SK-N-SH (cell line): ENCODE measurements at regions not wholly inside any gene's neighbourhood (a gene's known extent, or its start where the extent isn't known, plus 50 kb on each side); places are given as distances from the start of the nearest gene placed in this dataset.

Experiments
- FOXM1 ChIP-seq: IDR thresholded peaks from 2 replicates; pipeline ENCODE4 v1.4.0; 2012; ENCODE audit warnings: low read depth, mild to moderate bottlenecking
- POLR2AphosphoS5 ChIP-seq: IDR thresholded peaks from 2 replicates; pipeline ENCODE4 v1.6.1; 2012; ENCODE audit warnings: low read depth, low read length
- RFX5 ChIP-seq: IDR thresholded peaks from 2 replicates; pipeline ENCODE4 v1.6.1; 2012; ENCODE audit warnings: mild to moderate bottlenecking, improper control_type of control experiment, low read length
- TF ChIP-seq, protein P1 (sequence below): fragments of 200-600 bp; sonication (generic); IDR thresholded peaks from 2 replicates; pipeline ENCODE4 v1.6.1; 2017; ENCODE audit warnings: antibody characterized with exemption, mild to moderate bottlenecking, moderate library complexity
- TF ChIP-seq, protein P2 (sequence below): IDR thresholded peaks from 2 replicates; pipeline ENCODE4 v1.4.0; 2012; ENCODE audit warnings: low read depth

DNA sequence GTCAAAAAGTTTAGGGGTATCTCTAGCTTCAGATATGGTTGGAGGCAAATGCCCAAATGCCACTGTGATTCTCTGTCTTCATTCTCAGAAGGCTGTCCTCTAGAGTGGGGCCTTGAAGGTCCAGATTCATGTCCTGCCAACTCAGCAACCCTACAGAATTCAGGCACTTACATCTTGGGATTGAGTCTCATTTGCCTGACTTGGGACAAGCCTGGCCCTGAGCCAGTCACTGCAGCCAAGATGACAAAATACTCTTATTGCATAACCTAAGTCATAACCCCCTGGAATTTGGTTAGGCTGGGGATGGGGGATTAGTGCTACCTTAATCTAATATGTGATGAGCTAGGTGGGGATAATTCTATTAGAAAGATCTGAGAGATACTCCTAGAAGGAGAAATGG lies 100.5 kb downstream of the AREG start:
- TF ChIP-seq, protein P1, sequence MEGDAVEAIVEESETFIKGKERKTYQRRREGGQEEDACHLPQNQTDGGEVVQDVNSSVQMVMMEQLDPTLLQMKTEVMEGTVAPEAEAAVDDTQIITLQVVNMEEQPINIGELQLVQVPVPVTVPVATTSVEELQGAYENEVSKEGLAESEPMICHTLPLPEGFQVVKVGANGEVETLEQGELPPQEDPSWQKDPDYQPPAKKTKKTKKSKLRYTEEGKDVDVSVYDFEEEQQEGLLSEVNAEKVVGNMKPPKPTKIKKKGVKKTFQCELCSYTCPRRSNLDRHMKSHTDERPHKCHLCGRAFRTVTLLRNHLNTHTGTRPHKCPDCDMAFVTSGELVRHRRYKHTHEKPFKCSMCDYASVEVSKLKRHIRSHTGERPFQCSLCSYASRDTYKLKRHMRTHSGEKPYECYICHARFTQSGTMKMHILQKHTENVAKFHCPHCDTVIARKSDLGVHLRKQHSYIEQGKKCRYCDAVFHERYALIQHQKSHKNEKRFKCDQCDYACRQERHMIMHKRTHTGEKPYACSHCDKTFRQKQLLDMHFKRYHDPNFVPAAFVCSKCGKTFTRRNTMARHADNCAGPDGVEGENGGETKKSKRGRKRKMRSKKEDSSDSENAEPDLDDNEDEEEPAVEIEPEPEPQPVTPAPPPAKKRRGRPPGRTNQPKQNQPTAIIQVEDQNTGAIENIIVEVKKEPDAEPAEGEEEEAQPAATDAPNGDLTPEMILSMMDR, result no peak
- TF ChIP-seq, protein P2, sequence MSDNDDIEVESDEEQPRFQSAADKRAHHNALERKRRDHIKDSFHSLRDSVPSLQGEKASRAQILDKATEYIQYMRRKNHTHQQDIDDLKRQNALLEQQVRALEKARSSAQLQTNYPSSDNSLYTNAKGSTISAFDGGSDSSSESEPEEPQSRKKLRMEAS, result no peak
- TF ChIP-seq RFX5 (no peak), FOXM1 (no peak), POLR2AphosphoS5 (no peak)
